LNCaP clone FGC (cell line): ENCODE measurements at regions not wholly inside any gene's neighbourhood (a gene's known extent, or its start where the extent isn't known, plus 50 kb on each side); places are given as distances from the start of the nearest gene placed in this dataset.

Experiments
- DNase-seq: peaks from one replicate; pipeline ENCODE4 v3.0.0-alpha.2; 2011; ENCODE audit warnings: low read depth
- H3K4me3 ChIP-seq: 2 replicates; pipeline ENCODE4 v1.5.1; 2011; ENCODE audit warnings: mild to moderate bottlenecking, low read depth, low read length, control low read depth
- TF ChIP-seq, protein P1 (sequence below): IDR thresholded peaks from 2 replicates; pipeline ENCODE4 v1.5.1; 2012; ENCODE audit warnings: mild to moderate bottlenecking; ENCODE audit not compliant: control insufficient read depth, insufficient read depth; ENCODE audit errors: extremely low read depth

DNA sequence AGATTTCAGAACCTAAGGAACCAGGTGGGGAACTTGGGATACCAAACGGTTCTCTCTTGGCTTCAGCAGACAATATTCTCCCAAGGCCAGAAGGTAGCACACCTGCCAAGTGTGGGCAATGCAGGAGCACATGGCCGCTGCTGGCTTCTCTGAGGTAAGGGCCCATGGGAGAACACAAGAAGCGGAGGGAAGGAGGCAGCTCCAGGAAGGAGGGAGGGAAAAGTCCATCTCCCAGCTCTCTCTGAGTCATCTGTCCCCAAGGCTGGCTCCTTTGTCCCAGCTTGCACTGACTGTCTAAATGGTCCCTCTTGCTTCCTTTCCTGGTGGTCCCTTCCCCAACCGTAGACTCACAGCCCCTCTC, 557.9 kb upstream of the CADM1 start:
- DNase-seq, result no peak
- H3K4me3 ChIP-seq, result no peak overlapping the region

DNA sequence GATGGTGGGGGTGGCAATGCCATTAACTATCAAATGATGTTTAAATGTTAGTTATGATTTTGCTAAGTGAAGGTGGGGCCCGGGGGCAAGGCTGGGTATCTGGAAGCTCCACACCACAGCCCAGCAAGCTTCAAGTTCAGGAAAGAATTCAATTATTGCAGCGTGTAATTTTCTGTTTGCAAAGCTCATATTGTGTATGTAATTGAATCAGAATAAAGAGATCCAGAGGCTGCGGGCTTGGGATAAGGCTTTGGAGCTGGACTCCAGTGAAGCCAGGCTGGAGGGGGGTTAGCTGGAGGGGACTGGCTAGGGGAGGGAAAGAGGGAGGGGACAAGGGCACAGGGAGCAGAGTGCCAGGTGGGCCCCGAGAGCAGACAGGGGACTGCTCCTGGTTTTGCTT, 557.1 kb upstream of the CADM1 start:
- DNase-seq, result no peak
- TF ChIP-seq, protein P1, sequence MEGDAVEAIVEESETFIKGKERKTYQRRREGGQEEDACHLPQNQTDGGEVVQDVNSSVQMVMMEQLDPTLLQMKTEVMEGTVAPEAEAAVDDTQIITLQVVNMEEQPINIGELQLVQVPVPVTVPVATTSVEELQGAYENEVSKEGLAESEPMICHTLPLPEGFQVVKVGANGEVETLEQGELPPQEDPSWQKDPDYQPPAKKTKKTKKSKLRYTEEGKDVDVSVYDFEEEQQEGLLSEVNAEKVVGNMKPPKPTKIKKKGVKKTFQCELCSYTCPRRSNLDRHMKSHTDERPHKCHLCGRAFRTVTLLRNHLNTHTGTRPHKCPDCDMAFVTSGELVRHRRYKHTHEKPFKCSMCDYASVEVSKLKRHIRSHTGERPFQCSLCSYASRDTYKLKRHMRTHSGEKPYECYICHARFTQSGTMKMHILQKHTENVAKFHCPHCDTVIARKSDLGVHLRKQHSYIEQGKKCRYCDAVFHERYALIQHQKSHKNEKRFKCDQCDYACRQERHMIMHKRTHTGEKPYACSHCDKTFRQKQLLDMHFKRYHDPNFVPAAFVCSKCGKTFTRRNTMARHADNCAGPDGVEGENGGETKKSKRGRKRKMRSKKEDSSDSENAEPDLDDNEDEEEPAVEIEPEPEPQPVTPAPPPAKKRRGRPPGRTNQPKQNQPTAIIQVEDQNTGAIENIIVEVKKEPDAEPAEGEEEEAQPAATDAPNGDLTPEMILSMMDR, result no peak
- H3K4me3 ChIP-seq, result no peak overlapping the region

More for the DNA sequence above, 557.9 kb upstream of the CADM1 start:
- TF ChIP-seq, protein P1, result no peak

DNA sequence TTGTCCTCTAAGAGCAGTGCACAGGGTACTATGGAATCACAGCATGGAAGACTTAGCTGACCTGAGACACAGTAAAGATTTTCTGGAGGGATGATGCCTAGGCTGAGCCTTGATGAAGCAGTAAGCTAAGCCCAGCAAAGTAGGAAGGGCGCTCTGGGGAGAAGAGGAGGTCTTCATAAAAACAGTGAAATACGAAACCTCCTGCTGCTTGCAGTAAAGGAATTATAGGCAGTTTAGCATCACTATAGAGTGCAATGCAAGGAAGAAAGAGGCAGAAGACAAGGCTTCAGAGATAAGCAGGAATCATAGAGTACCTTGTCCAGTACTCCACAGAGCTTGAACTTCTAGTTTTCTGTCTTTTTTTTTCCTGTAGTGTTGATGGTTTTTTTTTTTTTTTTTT, 555.7 kb upstream of the CADM1 start:
- no peak overlapping the region for H3K4me3 ChIP-seq
- TF ChIP-seq, protein P1, result no peak

DNA sequence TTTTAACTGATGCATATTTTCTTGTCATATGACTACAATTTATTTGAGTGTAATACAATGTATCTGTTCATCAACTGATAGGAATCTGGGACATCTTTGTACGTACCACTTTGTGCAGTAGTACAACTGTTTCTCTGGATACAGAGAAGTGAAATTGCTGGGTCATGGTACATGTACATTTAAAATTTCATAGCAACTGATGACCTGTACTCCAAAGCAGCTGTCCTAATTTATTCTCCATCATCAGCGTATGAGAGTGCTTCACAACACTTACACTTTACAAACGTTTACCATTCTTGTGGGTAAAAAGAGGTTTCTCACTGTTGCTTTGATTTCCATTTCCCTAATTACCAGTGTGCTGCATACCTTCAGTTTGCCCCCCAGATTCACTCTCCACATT, 552.8 kb upstream of the CADM1 start:
- H3K4me3 ChIP-seq, result no peak overlapping the region
- TF ChIP-seq, protein P1, result no peak
- no peak for DNase-seq

More for the DNA sequence above, 555.7 kb upstream of the CADM1 start:
- no peak for DNase-seq

DNA sequence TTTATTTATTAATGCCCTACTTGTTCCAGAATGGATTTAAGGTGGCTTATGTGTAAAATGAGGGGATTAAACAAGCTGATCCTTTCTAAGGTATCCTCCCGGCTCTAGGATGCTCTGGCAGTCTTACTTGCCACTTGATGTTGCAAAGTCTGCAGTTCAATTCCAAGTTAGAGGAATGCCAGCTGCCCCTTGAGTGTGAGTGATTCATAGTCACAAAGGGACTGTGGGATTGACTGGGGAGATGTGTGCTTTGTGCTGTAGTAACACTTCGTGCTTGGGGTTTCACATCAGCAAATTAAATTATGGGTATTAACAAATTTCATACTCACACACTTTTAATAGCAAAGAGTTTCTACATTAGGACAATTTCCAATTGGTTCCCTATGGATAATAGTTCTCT, 550.8 kb upstream of the CADM1 start:
- no peak for DNase-seq
- H3K4me3 ChIP-seq, result no peak overlapping the region
- TF ChIP-seq, protein P1, result no peak

DNA sequence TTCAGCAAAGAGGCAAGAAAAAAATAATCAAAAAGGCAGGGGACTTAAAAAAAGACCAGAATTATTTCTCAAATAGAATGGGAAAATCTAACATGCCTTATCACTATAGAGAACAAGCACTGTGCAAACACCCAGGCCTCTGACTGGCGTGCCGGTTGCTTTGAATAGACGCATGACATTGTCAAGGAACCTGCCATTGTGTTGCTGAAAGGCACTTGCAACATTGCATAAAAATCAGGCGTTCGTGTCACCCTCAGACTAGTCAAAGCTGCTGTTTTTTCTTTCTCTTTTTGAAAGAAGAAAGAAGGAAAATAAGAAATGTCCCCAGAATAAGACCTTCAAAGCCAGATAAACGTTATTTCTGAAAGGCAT, 549.3 kb upstream of the CADM1 start:
- no peak overlapping the region for H3K4me3 ChIP-seq

More for the DNA sequence above, 549.3 kb upstream of the CADM1 start:
- DNase-seq, result no peak
- TF ChIP-seq, protein P1, result no peak
